ENCODE measurements at regions not wholly inside any gene's neighbourhood (a gene's known extent, or its start where the extent isn't known, plus 50 kb on each side); places are given as distances from the start of the nearest gene placed in this dataset.
"Not testable (repeated sequence)": the region's sequence is repeated elsewhere in the genome, so short reads cannot be mapped to it uniquely, and the experiment has no call there.

DNA sequence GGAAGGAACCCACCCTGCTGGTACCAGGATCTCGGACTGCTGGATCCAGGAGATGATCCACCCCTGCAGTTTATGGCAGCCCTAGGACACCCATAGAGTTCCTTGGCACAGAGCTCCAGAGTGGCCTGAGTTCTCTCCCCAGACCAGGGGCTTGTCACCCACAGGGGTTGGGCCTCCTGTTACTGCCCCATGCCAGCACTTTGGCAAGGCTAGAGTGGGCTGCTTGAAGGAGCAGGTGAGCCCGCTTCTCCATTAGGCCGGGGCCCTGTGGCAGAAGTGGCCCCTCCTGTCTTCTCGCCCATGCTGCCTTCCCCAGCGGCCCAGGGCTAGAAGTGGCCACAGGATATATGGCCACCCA lies 1073.9 kb downstream of the RPIA start:
- not testable (repeated sequence) for TF ChIP-seq SMC3 (IDR thresholded peaks at IDR 0.05; ENCODE audit: borderline replicate concordance, low read length); JUND (IDR thresholded peaks at IDR 0.05; ENCODE audit: low read depth, low read length); POLR2A (IDR thresholded peaks at IDR 0.05; ENCODE audit: low read depth, low read length); ESRRA (IDR thresholded peaks at IDR 0.05; ENCODE audit: low read length); ZNF274 (IDR thresholded peaks at IDR 0.05; ENCODE audit: insufficient read depth, insufficient read length); KDM1A (IDR thresholded peaks at IDR 0.05; ENCODE audit: borderline replicate concordance)
- TF ChIP-seq, protein P1, sequence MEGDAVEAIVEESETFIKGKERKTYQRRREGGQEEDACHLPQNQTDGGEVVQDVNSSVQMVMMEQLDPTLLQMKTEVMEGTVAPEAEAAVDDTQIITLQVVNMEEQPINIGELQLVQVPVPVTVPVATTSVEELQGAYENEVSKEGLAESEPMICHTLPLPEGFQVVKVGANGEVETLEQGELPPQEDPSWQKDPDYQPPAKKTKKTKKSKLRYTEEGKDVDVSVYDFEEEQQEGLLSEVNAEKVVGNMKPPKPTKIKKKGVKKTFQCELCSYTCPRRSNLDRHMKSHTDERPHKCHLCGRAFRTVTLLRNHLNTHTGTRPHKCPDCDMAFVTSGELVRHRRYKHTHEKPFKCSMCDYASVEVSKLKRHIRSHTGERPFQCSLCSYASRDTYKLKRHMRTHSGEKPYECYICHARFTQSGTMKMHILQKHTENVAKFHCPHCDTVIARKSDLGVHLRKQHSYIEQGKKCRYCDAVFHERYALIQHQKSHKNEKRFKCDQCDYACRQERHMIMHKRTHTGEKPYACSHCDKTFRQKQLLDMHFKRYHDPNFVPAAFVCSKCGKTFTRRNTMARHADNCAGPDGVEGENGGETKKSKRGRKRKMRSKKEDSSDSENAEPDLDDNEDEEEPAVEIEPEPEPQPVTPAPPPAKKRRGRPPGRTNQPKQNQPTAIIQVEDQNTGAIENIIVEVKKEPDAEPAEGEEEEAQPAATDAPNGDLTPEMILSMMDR (IDR thresholded peaks at IDR 0.05 in 2 of 3, conservative IDR thresholded peaks at IDR 0.05 in 1 of 3; ENCODE audit: control insufficient read depth in 2 of 3, extremely low read depth in 1 of 3, insufficient read depth in 1 of 3, low read depth in 3 of 3, low read length in 3 of 3) = not testable (repeated sequence)
- TF ChIP-seq, protein P2, sequence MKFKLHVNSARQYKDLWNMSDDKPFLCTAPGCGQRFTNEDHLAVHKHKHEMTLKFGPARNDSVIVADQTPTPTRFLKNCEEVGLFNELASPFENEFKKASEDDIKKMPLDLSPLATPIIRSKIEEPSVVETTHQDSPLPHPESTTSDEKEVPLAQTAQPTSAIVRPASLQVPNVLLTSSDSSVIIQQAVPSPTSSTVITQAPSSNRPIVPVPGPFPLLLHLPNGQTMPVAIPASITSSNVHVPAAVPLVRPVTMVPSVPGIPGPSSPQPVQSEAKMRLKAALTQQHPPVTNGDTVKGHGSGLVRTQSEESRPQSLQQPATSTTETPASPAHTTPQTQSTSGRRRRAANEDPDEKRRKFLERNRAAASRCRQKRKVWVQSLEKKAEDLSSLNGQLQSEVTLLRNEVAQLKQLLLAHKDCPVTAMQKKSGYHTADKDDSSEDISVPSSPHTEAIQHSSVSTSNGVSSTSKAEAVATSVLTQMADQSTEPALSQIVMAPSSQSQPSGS (IDR thresholded peaks at IDR 0.05; ENCODE audit: low read length) = not testable (repeated sequence)
- TF ChIP-seq, protein P3, sequence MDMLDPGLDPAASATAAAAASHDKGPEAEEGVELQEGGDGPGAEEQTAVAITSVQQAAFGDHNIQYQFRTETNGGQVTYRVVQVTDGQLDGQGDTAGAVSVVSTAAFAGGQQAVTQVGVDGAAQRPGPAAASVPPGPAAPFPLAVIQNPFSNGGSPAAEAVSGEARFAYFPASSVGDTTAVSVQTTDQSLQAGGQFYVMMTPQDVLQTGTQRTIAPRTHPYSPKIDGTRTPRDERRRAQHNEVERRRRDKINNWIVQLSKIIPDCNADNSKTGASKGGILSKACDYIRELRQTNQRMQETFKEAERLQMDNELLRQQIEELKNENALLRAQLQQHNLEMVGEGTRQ (IDR thresholded peaks at IDR 0.05; ENCODE audit: borderline replicate concordance, low read depth, low read length) = not testable (repeated sequence)

Data from GM12878 (cell line).